ENCODE measurements at regions not wholly inside any gene's neighbourhood (a gene's known extent, or its start where the extent isn't known, plus 50 kb on each side); places are given as distances from the start of the nearest gene placed in this dataset.

DNA sequence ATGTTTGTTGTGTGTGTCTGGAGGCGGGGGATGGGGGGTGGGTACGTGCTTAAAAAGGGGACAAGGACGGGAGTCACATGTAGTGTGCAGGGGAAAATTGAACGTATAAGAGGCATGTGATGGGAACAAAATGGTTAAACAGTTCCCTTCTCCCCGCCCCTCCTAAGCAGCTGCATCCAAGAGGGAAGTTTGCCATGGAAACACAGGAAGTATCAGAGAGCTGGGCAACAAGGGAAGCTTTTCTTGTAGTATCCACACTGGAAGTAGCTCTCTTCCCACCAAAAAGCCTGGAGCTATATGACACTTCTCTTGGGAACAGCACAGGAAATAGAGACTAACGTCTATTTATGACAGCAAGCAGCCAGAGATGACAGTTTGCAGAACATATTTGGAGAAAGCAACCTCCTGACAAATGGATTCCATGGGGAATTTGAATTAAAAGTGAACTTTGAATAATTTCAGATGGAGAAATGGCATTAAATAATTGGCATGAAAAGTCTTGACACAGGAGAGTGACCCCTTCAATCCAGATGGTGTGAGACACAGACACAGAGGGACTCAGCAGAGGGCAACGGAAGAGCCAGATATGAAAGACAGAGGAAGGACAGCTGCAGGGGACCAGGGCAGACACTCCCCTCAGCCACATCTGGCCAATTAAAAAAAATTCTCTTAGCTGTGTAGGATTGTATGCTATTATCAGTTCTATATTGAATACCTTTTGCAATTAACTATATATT lies 294.2 kb upstream of the TBL1XR1 start:
- Histone ChIP-seq H4K20me1 (replicated peaks in 1 of 2; ENCODE audit: control insufficient read depth in 1 of 2, insufficient read depth in 2 of 2, low read length in 2 of 2) (no peaks in the 10 kb centered on the region), H3K4me1 (replicated peaks in 1 of 4; ENCODE audit: control insufficient read depth in 3 of 4, insufficient read depth in 4 of 4, low read length in 3 of 4) (no peaks in the 10 kb centered on the region), H3K27ac (ENCODE audit: low read depth, low read length) (no peak overlapping the region), H3K27me3 (replicated peaks in 1 of 4; ENCODE audit: control insufficient read depth in 3 of 4, extremely low read depth in 1 of 4, insufficient read depth in 3 of 4, low read length in 3 of 4) (no peaks in the 10 kb centered on the region), H3K14ac (ENCODE audit: insufficient read length) (no peak overlapping the region), H3K79me2 (ENCODE audit: control insufficient read depth in 1 of 2, insufficient read depth in 2 of 2, low read length in 2 of 2) (no peaks in the 10 kb centered on the region), H2BK15ac (ENCODE audit: low read length) (no peak overlapping the region), H3K4me2 (ENCODE audit: insufficient read depth in 1 of 2, low read depth in 2 of 2, low read length in 2 of 2) (no peak overlapping the region), H3K79me1 (ENCODE audit: low read depth, low read length) (no peaks in the 10 kb centered on the region), H2BK120ac (replicated peaks; ENCODE audit: low read depth, low read length) (no peak overlapping the region), H4K8ac (ENCODE audit: extremely low read depth, insufficient read depth, low read length) (no peak overlapping the region), H2AK5ac (ENCODE audit: low read depth, low read length) (no peak overlapping the region), H4K5ac (ENCODE audit: insufficient read length, low read depth, low read length) (no peak overlapping the region), H3K56ac (replicated peaks; ENCODE audit: insufficient read length, low read depth, low read length) (no peak overlapping the region), H3K9me3 (ENCODE audit: insufficient read depth in 2 of 2, low read depth in 1 of 2, low read length in 1 of 2) (no peaks in the 10 kb centered on the region), H2AFZ (ENCODE audit: low read length) (no peak overlapping the region), H3K23me2 (ENCODE audit: low read depth, low read length) (no peaks in the 10 kb centered on the region; the same call in 1 of the 2 replicates), H3K9ac (replicated peaks in 1 of 4; ENCODE audit: extremely low read depth in 1 of 4, low read depth in 3 of 4, low read length in 3 of 4) (no peak overlapping the region), H2BK5ac (ENCODE audit: low read depth, low read length) (no peak overlapping the region), H3K4me3 (ENCODE audit: extremely low read depth in 1 of 4, insufficient read depth in 2 of 4, low read depth in 3 of 4, low read length in 4 of 4) (no peak overlapping the region), H2BK12ac (ENCODE audit: low read depth, low read length) (no peak overlapping the region), H2BK20ac (ENCODE audit: low read length) (no peak overlapping the region), H3K36me3 (ENCODE audit: control insufficient read depth in 2 of 4, insufficient read depth in 4 of 4, low read length in 3 of 4) (no peaks in the 10 kb centered on the region), H4K91ac (replicated peaks; ENCODE audit: insufficient read length, low read length) (no peak overlapping the region), H3K23ac (ENCODE audit: insufficient read length) (no peak overlapping the region), H3K18ac (ENCODE audit: extremely low read depth, low read length) (no peak overlapping the region), H3K4ac (replicated peaks; ENCODE audit: insufficient read length, low read depth, low read length) (no peak overlapping the region)
- FAIRE-seq: no peak
- WGBS, 2 experiments (ENCODE audit: extremely low coverage in 1 of 2, insufficient coverage in 1 of 2, insufficient read length in 1 of 2, insufficient replicate concordance in 2 of 2, low coverage in 1 of 2, low lambda C conversion rate in 2 of 2, missing lambda C conversion rate in 1 of 2): 83% methylated on average over 6 of the region's 7 CpGs; no CpG with 5 or more reads in 1 of the 2 experiments
- DNase-seq (ENCODE audit: low read depth in 1 of 2, low spot score in 2 of 2): no peak
- POLR2A ChIA-PET (ENCODE audit: partially characterized antibody): no interaction called here
- CTCF ChIA-PET (ENCODE audit: partially characterized antibody): interaction anchor here (0.6 to 1.7 kb wide), 4 partner anchors 9 to 42 kb away, joined by 3 to 6 read pairs (median 4); no protein-coding TSS in a partner anchor
- no peak for TF ChIP-seq RFX5 (IDR thresholded peaks at IDR 0.05; ENCODE audit: borderline replicate concordance, low read depth, low read length)
- TF ChIP-seq CTBP2 (IDR thresholded peaks at IDR 0.05; ENCODE audit: borderline replicate concordance, insufficient read depth, insufficient read length, low read length): no peak
- TF ChIP-seq, protein P1, sequence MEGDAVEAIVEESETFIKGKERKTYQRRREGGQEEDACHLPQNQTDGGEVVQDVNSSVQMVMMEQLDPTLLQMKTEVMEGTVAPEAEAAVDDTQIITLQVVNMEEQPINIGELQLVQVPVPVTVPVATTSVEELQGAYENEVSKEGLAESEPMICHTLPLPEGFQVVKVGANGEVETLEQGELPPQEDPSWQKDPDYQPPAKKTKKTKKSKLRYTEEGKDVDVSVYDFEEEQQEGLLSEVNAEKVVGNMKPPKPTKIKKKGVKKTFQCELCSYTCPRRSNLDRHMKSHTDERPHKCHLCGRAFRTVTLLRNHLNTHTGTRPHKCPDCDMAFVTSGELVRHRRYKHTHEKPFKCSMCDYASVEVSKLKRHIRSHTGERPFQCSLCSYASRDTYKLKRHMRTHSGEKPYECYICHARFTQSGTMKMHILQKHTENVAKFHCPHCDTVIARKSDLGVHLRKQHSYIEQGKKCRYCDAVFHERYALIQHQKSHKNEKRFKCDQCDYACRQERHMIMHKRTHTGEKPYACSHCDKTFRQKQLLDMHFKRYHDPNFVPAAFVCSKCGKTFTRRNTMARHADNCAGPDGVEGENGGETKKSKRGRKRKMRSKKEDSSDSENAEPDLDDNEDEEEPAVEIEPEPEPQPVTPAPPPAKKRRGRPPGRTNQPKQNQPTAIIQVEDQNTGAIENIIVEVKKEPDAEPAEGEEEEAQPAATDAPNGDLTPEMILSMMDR (IDR thresholded peaks at IDR 0.05; ENCODE audit: control extremely low read depth in 1 of 3, insufficient read depth in 1 of 3, low read depth in 1 of 3, low read length in 3 of 3): no peak
- TF ChIP-seq TCF12 (IDR thresholded peaks at IDR 0.05; ENCODE audit: low read depth, low read length): no peak
- TF ChIP-seq SAP30 (IDR thresholded peaks at IDR 0.05; ENCODE audit: insufficient read depth, insufficient replicate concordance, low read length): no peak
- no peak for TF ChIP-seq SP4 (IDR thresholded peaks at IDR 0.05; ENCODE audit: low read length)
- TF ChIP-seq, protein P2, sequence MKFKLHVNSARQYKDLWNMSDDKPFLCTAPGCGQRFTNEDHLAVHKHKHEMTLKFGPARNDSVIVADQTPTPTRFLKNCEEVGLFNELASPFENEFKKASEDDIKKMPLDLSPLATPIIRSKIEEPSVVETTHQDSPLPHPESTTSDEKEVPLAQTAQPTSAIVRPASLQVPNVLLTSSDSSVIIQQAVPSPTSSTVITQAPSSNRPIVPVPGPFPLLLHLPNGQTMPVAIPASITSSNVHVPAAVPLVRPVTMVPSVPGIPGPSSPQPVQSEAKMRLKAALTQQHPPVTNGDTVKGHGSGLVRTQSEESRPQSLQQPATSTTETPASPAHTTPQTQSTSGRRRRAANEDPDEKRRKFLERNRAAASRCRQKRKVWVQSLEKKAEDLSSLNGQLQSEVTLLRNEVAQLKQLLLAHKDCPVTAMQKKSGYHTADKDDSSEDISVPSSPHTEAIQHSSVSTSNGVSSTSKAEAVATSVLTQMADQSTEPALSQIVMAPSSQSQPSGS (IDR thresholded peaks at IDR 0.05; ENCODE audit: low read length): no peak
- no peak for TF ChIP-seq EP300 (IDR thresholded peaks at IDR 0.05; ENCODE audit: borderline replicate concordance in 1 of 2, low read depth in 2 of 2, low read length in 2 of 2)
